K562 (cell line): ENCODE measurements at regions not wholly inside any gene's neighbourhood (a gene's known extent, or its start where the extent isn't known, plus 50 kb on each side); places are given as distances from the start of the nearest gene placed in this dataset.

ENCODE experiments used
- ATAC-seq: fragments of 200-7000 bp; cut with Tn5 transposase; 3 replicates; pipeline ENCODE4 v1.9.1; 2020; ENCODE audit warnings: moderate library complexity
- BruUV-seq: library from RNA; stranded (reverse); fragments of 400-500 nt; replicated peaks from 2 replicates; lab custom pipeline; 2021; lab: Mats Ljungman, UMichigan
- CTCF ChIA-PET: fragments of 300-600 bp; formaldehyde crosslinking; extraction: SDS; loops from one replicate; lab custom pipeline; 2021; ENCODE audit warnings: low intra/inter-chr PET ratio; lab: Yijun Ruan, JAX
- POLR2A ChIA-PET: fragments of 300-600, 350-650 bp; sonication (Branson Sonifier 250); formaldehyde crosslinking; extraction: SDS; loops from one replicate; lab custom pipeline; 2021; ENCODE audit warnings: antibody characterized with exemption, inconsistent platforms; lab: Yijun Ruan, JAX
- DNase-seq, 4 experiments: peaks; one replicate each; pipeline versions ENCODE4 v3.0.0 to v3.0.0-alpha.2; 2011 to 2018; ENCODE audit warnings: low spot score in 3 of 4, mixed read lengths in 3 of 4; ENCODE audit errors: extremely low read depth in 1 of 4
- FAIRE-seq: peaks from 2 replicates; lab custom pipeline; 2011; peaks lifted over from hg19 to GRCh38; lab: Jason Lieb, UNC
- H2AFZ ChIP-seq: 2 replicates; pipeline ENCODE4 v1.6.0; 2011; ENCODE audit warnings: low read depth, low read length, control low read depth, inconsistent platforms
- H3K27ac ChIP-seq: fragments of 200-600 bp; 3 replicates; pipeline ENCODE4 v1.8.0; 2011; ENCODE audit warnings: low read depth, mild to moderate bottlenecking, control low read depth, inconsistent platforms, low read length, moderate library complexity, mixed read lengths; ENCODE audit errors: extremely low read depth
- H3K27me3 ChIP-seq, 2 experiments: fragments of 300-600 bp in 1 of 2; 2 replicates in 1 of 2; 3 replicates in 1 of 2; pipeline versions ENCODE4 v1.6.0 to v1.8.0; 2011; ENCODE audit warnings: inconsistent platforms in 2 of 2, low read length in 2 of 2, mild to moderate bottlenecking in 1 of 2, mixed read lengths in 1 of 2, moderate library complexity in 1 of 2; ENCODE audit not compliant: control insufficient read depth in 2 of 2, insufficient read depth in 2 of 2
- H3K36me3 ChIP-seq: fragments of 300-600 bp; 3 replicates; pipeline ENCODE4 v1.8.0; 2011; ENCODE audit warnings: mild to moderate bottlenecking, low read length, inconsistent platforms; ENCODE audit not compliant: control insufficient read depth, insufficient read depth
- H3K4me1 ChIP-seq, 2 experiments: fragments of 200-600 bp in 1 of 2; replicated peaks in 1 of 2; 2 replicates in 1 of 2; 3 replicates in 1 of 2; pipeline versions ENCODE4 v1.5.1 to v1.8.0; 2011; ENCODE audit warnings: inconsistent platforms in 2 of 2, low read length in 2 of 2, mild to moderate bottlenecking in 1 of 2, mixed read lengths in 1 of 2, moderate library complexity in 1 of 2; ENCODE audit not compliant: control insufficient read depth in 2 of 2, insufficient read depth in 2 of 2
- H3K4me2 ChIP-seq: 2 replicates; pipeline ENCODE4 v1.6.1; 2011; ENCODE audit warnings: low read length, control low read depth, inconsistent platforms, mixed read lengths; ENCODE audit not compliant: insufficient read depth
- H3K4me3 ChIP-seq: fragments of 200-600 bp; sonication (generic), shearing (Covaris generic); 2 replicates; pipeline ENCODE4 v1.5.1; 2016; ENCODE audit warnings: control low read depth, inconsistent platforms
- H3K79me2 ChIP-seq: fragments of 200-600 bp; 3 replicates; pipeline ENCODE4 v1.8.0; 2011; ENCODE audit warnings: low read length, inconsistent platforms; ENCODE audit not compliant: control insufficient read depth, insufficient read depth
- H3K9ac ChIP-seq, 2 experiments: 2 replicates each; pipeline versions ENCODE4 v1.6.0 to v1.6.1; 2011; ENCODE audit warnings: low read depth in 2 of 2, low read length in 2 of 2, control low read depth in 1 of 2, inconsistent platforms in 1 of 2, mild to moderate bottlenecking in 1 of 2, mixed read lengths in 1 of 2; ENCODE audit not compliant: insufficient read depth in 1 of 2
- H3K9me1 ChIP-seq: one replicate; pipeline ENCODE4 v1.6.0; 2011; ENCODE audit warnings: inconsistent platforms, mild to moderate bottlenecking, low read length, moderate library complexity; ENCODE audit not compliant: control insufficient read depth, insufficient read depth
- H3K9me3 ChIP-seq: replicated peaks from 2 replicates; pipeline ENCODE4 v1.5.1; 2011; ENCODE audit warnings: low read depth, low read length, inconsistent platforms; ENCODE audit not compliant: control insufficient read depth, insufficient read depth
- H4K20me1 ChIP-seq: replicated peaks from 2 replicates; pipeline ENCODE4 v1.6.1; 2011; ENCODE audit warnings: low read length, inconsistent platforms, mixed read lengths; ENCODE audit not compliant: control insufficient read depth, insufficient read depth
- CREBBP ChIP-seq: IDR thresholded peaks from one replicate; pipeline ENCODE4 v1.6.1; 2012; ENCODE audit warnings: low read depth, mild to moderate bottlenecking, control low read depth, inconsistent platforms, low read length
- ETV6 ChIP-seq, 3 experiments: fragments of 150-350 bp in 1 of 3; sonication (generic) in 1 of 3; formaldehyde crosslinking in 1 of 3; IDR thresholded peaks; 2 replicates each; pipeline versions ENCODE4 v1.6.1 to v1.8.0; 2014 to 2022; ENCODE audit warnings: borderline replicate concordance in 2 of 3, low read depth in 2 of 3, antibody characterized with exemption in 1 of 3, low read length in 1 of 3, mild to moderate bottlenecking in 1 of 3, missing genetic modification reagents in 1 of 3
- KDM4B ChIP-seq, 2 experiments: fragments of 450-650 bp in 1 of 2; sonication (generic) in 1 of 2; IDR thresholded peaks; 2 replicates each; pipeline ENCODE4 v1.6.1; 2016 to 2017; ENCODE audit warnings: borderline replicate concordance in 2 of 2, antibody characterized with exemption in 1 of 2, low read depth in 1 of 2, mild to moderate bottlenecking in 1 of 2
- KHSRP ChIP-seq: fragments of 450-650 bp; IDR thresholded peaks from 2 replicates; pipeline ENCODE4 v1.6.1; 2017
- KLF6 ChIP-seq: fragments of 250-450 bp; sonication (Bioruptor Pico); IDR thresholded peaks from 2 replicates; pipeline ENCODE4 v1.4.0; 2020; ENCODE audit warnings: mild to moderate bottlenecking, moderate library complexity, borderline replicate concordance
- MIER1 ChIP-seq: fragments of 450-650 bp; IDR thresholded peaks from 2 replicates; pipeline ENCODE4 v1.6.1; 2016; ENCODE audit warnings: antibody characterized with exemption, mild to moderate bottlenecking, low read depth
- MITF ChIP-seq: IDR thresholded peaks from 2 replicates; pipeline ENCODE4 v1.6.1; 2014; ENCODE audit warnings: antibody characterized with exemption
- PTBP1 ChIP-seq: fragments of 200-400 bp; formaldehyde crosslinking; IDR thresholded peaks from 2 replicates; pipeline ENCODE4 v1.6.1; 2017; ENCODE audit warnings: low read depth, low read length
- PTRF ChIP-seq: fragments of 450-650 bp; IDR thresholded peaks from 2 replicates; pipeline ENCODE4 v1.6.1; 2016; ENCODE audit warnings: mild to moderate bottlenecking, missing genetic modification characterization, missing compliant biosample characterization
- REST ChIP-seq, 2 experiments: fragments of 450-650 bp; formaldehyde crosslinking in 1 of 2; IDR thresholded peaks; 2 replicates each; pipeline versions ENCODE4 v1.4.0 to v1.6.1; 2014 to 2020; ENCODE audit warnings: mild to moderate bottlenecking in 2 of 2, borderline replicate concordance in 1 of 2, low read depth in 1 of 2
- SREBF2 ChIP-seq: sonication (generic); formaldehyde crosslinking; IDR thresholded peaks from 2 replicates; pipeline ENCODE4 v1.4.0; 2020; ENCODE audit warnings: mild to moderate bottlenecking, missing genetic modification reagents
- ZFX ChIP-seq: sonication (generic); formaldehyde crosslinking; IDR thresholded peaks from 2 replicates; pipeline ENCODE4 v1.8.0; 2022; ENCODE audit warnings: mild to moderate bottlenecking, missing genetic modification reagents, moderate library complexity
- whole genome bisulfite sequencing: fragments of 100-300 bp; shearing (Covaris generic); methylation state at CpG from one replicate; pipeline ENCODE4 v1.1.6; 2016; ENCODE audit warnings: low coverage, mixed read lengths; ENCODE audit not compliant: insufficient coverage; ENCODE audit errors: missing lambda C conversion rate; 5-methylcytosine and 5-hydroxymethylcytosine counted together
- in situ Hi-C: fragments of 300-500 bp; cut with MboI; formaldehyde crosslinking; loops from 4 replicates; pipeline ENCODE4 v1.15.0; 2018; ENCODE audit warnings: inconsistent platforms, mixed read lengths
- intact Hi-C: fragments of 100-400 bp; cut with micrococcal nuclease; formaldehyde crosslinking; loops from 2 replicates; pipeline ENCODE4 v1.14.2; 2022

GRCh38 chr10:58086144-58086762, 181.4 kb downstream of the IPMK start:
- H2AFZ ChIP-seq: no peak overlapping the region
- no peaks in the 10 kb centered on the region for H3K27me3 ChIP-seq
- ChIA-PET POLR2A (no interaction called here), CTCF (no interaction called here)
- in situ Hi-C loops: no loop called here
- H3K27ac ChIP-seq: no peak overlapping the region
- ATAC-seq (no peak), DNase-seq (no peak), FAIRE-seq (no peak)
- intact Hi-C loops: no loop called here
- no peak overlapping the region for H3K9ac ChIP-seq
- no peaks in the 10 kb centered on the region for H4K20me1 ChIP-seq
- BruUV-seq: no TSS peak
- no peaks in the 10 kb centered on the region for H3K36me3 ChIP-seq
- H3K79me2 ChIP-seq: no peaks in the 10 kb centered on the region
- 2% methylated on average over 2 of the region's 2 CpGs for WGBS
- no peak overlapping the region for H3K4me3 ChIP-seq
- H3K4me2 ChIP-seq: no peak overlapping the region
- no peaks in the 10 kb centered on the region for H3K4me1 ChIP-seq
- no peaks in the 10 kb centered on the region for H3K9me1 ChIP-seq
- H3K9me3 ChIP-seq: no peaks in the 10 kb centered on the region
- no peak for TF ChIP-seq CREBBP
- no peak for TF ChIP-seq MITF
- no peak for TF ChIP-seq ETV6 (IDR thresholded peaks at IDR 0.05; ENCODE audit: borderline replicate concordance in 1 of 2, low read depth in 2 of 2, low read length in 1 of 2)
- TF ChIP-seq ETV6 (CRISPR knock-in tag; IDR thresholded peaks at IDR 0.05; ENCODE audit: borderline replicate concordance): no peak
- no peak for TF ChIP-seq PTBP1
- TF ChIP-seq REST (IDR thresholded peaks at IDR 0.05; ENCODE audit: borderline replicate concordance): no peak
- no peak for TF ChIP-seq REST (CRISPR knock-in tag; IDR thresholded peaks at IDR 0.05; ENCODE audit: low read depth)
- TF ChIP-seq KLF6: no peak
- no peak for TF ChIP-seq SREBF2 (CRISPR knock-in tag)
- TF ChIP-seq PTRF (tag): no peak
- TF ChIP-seq KDM4B (IDR thresholded peaks at IDR 0.05; ENCODE audit: borderline replicate concordance in 2 of 2, low read depth in 1 of 2): no peak
- TF ChIP-seq ZFX (CRISPR knock-in tag): no peak
- no peak for TF ChIP-seq KHSRP
- no peak for TF ChIP-seq MIER1
